Lower lobe of right lung (tissue), 2 donors: ENCODE measurements at regions not wholly inside any gene's neighbourhood (a gene's known extent, or its start where the extent isn't known, plus 50 kb on each side); places are given as distances from the start of the nearest gene placed in this dataset.

Experiments used
- ATAC-seq, 2 donors: fragments of 200-7000 bp; cut with Tn5 transposase; one replicate each; pipeline ENCODE4 v1.9.1; 2020 to 2022; ENCODE audit warnings: mild to moderate bottlenecking in 2 of 2, moderate library complexity in 2 of 2
- DNase-seq: peaks from one replicate; pipeline ENCODE4 v3.0.0-alpha.2; 2020
- H3K27ac ChIP-seq: fragments of 200-600 bp; one replicate; pipeline ENCODE4 v1.8.0; 2022
- H3K27me3 ChIP-seq: fragments of 200-600 bp; one replicate; pipeline ENCODE4 v1.8.0; 2022; ENCODE audit warnings: low read depth
- H3K36me3 ChIP-seq: fragments of 200-600 bp; one replicate; pipeline ENCODE4 v1.8.0; 2022; ENCODE audit warnings: mild to moderate bottlenecking
- H3K4me1 ChIP-seq: fragments of 200-600 bp; one replicate; pipeline ENCODE4 v1.8.0; 2022
- H3K4me3 ChIP-seq: fragments of 200-600 bp; one replicate; pipeline ENCODE4 v1.8.0; 2022; ENCODE audit warnings: mild to moderate bottlenecking
- H3K9me3 ChIP-seq: fragments of 200-600 bp; one replicate; pipeline ENCODE4 v1.8.0; 2022
- intact Hi-C: fragments of 100-400 bp; cut with DNase I; formaldehyde crosslinking; loops from one replicate; pipeline ENCODE4 v1.11.0; 2022
- TF ChIP-seq, protein P1 (sequence below): fragments of 200-600 bp; IDR thresholded peaks from one replicate; pipeline ENCODE4 v1.8.0; 2022; ENCODE audit warnings: antibody characterized with exemption, mild to moderate bottlenecking
- donor health status: DM: no; HTN: yes; CAD: no; lungs with severe emphysema.

DNA sequence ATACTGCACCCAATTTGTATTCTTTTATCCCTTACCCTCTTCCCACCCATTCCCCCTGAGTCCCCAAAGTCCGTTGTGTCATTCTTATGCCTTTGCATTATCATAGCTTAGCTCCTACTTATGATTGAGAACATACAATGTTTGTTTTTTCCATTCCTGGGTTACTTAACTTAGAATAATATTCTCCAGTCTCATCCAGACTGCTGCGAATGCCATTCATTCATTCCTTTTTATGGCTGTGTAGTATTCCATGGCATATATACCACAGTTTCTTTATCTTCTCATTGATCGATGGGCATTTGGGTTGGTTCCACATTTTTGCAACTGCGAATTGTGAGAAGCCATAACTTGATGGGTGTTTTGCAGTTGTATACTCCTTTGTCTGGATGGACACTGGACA, 62.8 kb downstream of the FHIP1A start:
- ATAC-seq (no peak), DNase-seq (no peak)
- TF ChIP-seq, protein P1, sequence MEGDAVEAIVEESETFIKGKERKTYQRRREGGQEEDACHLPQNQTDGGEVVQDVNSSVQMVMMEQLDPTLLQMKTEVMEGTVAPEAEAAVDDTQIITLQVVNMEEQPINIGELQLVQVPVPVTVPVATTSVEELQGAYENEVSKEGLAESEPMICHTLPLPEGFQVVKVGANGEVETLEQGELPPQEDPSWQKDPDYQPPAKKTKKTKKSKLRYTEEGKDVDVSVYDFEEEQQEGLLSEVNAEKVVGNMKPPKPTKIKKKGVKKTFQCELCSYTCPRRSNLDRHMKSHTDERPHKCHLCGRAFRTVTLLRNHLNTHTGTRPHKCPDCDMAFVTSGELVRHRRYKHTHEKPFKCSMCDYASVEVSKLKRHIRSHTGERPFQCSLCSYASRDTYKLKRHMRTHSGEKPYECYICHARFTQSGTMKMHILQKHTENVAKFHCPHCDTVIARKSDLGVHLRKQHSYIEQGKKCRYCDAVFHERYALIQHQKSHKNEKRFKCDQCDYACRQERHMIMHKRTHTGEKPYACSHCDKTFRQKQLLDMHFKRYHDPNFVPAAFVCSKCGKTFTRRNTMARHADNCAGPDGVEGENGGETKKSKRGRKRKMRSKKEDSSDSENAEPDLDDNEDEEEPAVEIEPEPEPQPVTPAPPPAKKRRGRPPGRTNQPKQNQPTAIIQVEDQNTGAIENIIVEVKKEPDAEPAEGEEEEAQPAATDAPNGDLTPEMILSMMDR: no peak
- Histone ChIP-seq H3K36me3 (no peaks in the 10 kb centered on the region), H3K4me1 (no peaks in the 10 kb centered on the region), H3K9me3 (no peaks in the 10 kb centered on the region), H3K27ac (no peak overlapping the region), H3K27me3 (no peaks in the 10 kb centered on the region), H3K4me3 (no peak overlapping the region)
- intact Hi-C loops: no loop called here

DNA sequence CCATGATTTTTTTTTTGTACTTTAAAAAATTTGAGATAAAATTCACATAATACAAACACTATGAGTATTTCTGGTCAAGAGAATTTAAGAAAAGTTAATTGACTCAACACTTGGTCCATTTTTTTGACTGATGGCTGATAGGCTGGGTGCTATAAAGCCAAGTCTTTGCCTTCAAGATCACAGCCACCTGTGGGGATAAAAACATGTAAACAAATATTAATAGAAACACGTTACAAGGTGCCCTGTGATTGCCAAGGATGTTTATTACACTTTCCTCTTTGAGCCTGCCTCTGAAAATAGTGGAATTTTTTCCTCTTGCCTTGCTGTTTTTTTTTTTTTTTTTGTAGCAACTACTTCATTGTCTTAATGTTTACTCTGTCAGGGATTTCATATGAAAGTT, 63.3 kb downstream of the FHIP1A start:
- Histone ChIP-seq H3K36me3 (no peaks in the 10 kb centered on the region), H3K4me1 (no peaks in the 10 kb centered on the region), H3K4me3 (no peak overlapping the region), H3K9me3 (no peaks in the 10 kb centered on the region), H3K27me3 (no peaks in the 10 kb centered on the region), H3K27ac (no peak overlapping the region)
- intact Hi-C loops: no loop called here
- ATAC-seq: no peak
- TF ChIP-seq, protein P1: no peak
- DNase-seq: no peak

DNA sequence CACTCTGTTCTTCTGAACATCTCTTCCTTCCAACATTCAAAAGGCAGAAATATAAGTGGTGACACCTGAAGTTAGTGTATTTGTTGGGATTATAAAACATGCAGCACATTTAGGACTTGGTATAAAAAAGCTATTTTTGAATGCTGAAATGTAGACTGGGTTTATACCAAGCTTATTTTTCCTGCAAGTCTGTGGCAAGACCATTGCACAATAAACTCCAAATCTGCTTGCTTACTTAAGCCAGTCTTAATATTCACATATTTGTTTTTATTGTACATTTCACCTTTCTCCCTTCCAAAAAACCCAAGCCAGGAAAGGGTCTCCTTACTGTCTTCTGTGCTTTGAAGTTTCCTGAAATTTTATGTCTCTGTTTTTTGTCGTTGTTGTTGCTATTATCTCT, 63.7 kb downstream of the FHIP1A start:
- H3K9me3 ChIP-seq: no peaks in the 10 kb centered on the region
- ATAC-seq (no peak), DNase-seq (no peak)
- H3K27ac ChIP-seq: no peak overlapping the region
- no peak overlapping the region for H3K4me3 ChIP-seq
- no peaks in the 10 kb centered on the region for H3K4me1 ChIP-seq
- intact Hi-C loops: no loop called here
- H3K27me3 ChIP-seq: no peaks in the 10 kb centered on the region
- no peaks in the 10 kb centered on the region for H3K36me3 ChIP-seq
- TF ChIP-seq, protein P1: no peak

DNA sequence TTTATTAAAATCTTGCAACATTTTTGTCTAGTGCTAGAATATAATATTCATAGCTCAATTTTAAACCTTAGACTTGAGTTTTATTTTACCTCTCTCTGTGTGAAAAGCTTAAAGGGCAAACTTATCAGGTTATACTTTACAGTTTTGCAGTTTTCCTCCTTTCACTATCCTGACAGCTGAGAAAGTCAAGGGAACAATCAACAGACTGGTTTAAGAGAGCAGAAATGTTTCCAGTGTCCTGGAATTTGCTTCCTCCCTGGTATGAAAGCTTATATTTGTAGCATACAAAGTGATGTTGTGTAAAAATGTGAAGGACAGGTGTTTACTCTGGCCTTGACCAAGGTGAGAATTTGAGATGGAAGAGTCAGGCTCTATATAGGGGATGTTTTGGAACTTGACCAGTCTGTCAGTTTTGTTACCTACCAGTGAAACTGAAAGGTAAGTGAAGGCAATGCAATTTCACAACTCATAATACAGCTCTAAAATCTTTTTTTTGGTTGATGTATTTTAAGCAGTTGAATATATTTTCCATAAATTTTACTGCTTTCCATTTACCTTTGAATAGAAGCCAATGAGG, 64.6 kb downstream of the FHIP1A start:
- H3K27me3 ChIP-seq: no peaks in the 10 kb centered on the region
- no peak for ATAC-seq
- H3K9me3 ChIP-seq: no peaks in the 10 kb centered on the region
- TF ChIP-seq, protein P1: no peak
- no peaks in the 10 kb centered on the region for H3K36me3 ChIP-seq
- intact Hi-C loops: no loop called here
- H3K4me1 ChIP-seq: no peaks in the 10 kb centered on the region
- no peak overlapping the region for H3K27ac ChIP-seq
- no peak for DNase-seq
- H3K4me3 ChIP-seq: no peak overlapping the region

DNA sequence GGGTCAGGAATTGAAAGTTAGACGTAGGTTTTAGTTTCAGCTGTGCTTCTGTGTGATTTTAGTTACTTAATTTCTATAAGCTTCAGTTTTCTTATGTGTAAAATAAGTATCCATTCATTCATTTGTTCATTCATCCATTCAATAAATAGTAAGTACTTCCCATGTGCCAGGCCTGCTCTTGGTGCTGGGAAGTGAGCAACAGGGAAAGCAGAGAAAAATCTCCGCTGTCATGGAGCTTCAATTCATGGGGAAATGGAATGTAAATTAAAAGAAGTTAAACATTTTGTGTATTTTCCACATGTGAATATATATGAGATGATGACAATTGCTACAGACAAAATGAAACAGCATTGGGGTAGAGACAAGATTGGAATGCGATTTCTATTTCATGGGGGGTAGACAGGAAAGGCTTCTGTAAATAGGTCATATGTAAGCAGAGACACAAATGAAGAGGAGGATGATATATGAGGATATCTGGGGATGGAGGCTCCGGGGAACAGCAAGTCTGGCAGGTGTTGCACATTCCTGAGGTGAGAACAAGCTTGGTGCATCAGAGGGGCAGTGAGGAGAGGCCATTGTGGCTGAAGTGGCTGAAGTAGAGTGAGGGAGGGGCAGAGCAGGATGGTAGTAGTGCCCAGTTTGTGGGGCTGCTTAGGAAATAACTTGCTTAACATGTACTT, 66.2 kb downstream of the FHIP1A start:
- no peak for DNase-seq
- Histone ChIP-seq H3K4me3 (no peak overlapping the region), H3K36me3 (no peaks in the 10 kb centered on the region), H3K9me3 (no peaks in the 10 kb centered on the region), H3K27me3 (no peaks in the 10 kb centered on the region), H3K4me1 (no peaks in the 10 kb centered on the region), H3K27ac (no peak overlapping the region)
- ATAC-seq: peak; percentile 57 to 66
- TF ChIP-seq, protein P1: no peak
- intact Hi-C loops: no loop called here
